GM20431 (cell line): ENCODE measurements at regions not wholly inside any gene's neighbourhood (a gene's known extent, or its start where the extent isn't known, plus 50 kb on each side); places are given as distances from the start of the nearest gene placed in this dataset.
"Not testable (repeated sequence)": the region's sequence is repeated elsewhere in the genome, so short reads cannot be mapped to it uniquely, and the experiment has no call there.

Experiments used
- in situ Hi-C: fragments of 300-500 bp; cut with MseI, MboI; formaldehyde crosslinking; loops from one replicate; pipeline ENCODE4 v1.15.0; 2020; ENCODE audit warnings: low sequenced_read_pairs; ENCODE audit not compliant: unreplicated experiment

GRCh38 chr16:72470541-72470940, 298.6 kb upstream of the PMFBP1 start:
- in situ Hi-C loops = no loop called here

GRCh38 chr16:72469932-72470331, 298.0 kb upstream of the PMFBP1 start:
- in situ Hi-C loops = no loop called here

GRCh38 chr16:72468582-72468981, 296.6 kb upstream of the PMFBP1 start:
- in situ Hi-C loops = no loop called here

GRCh38 chr16:72467157-72467759, 295.3 kb upstream of the PMFBP1 start:
- in situ Hi-C loops = no loop called here

- in situ Hi-C loops = no loop called here
Measured at GRCh38 chr16:72464597-72465368, 292.8 kb upstream of the PMFBP1 start.

- in situ Hi-C loops = no loop called here
Measured at GRCh38 chr16:72464052-72464451, 292.1 kb upstream of the PMFBP1 start.

- in situ Hi-C loops = no loop called here
Measured at GRCh38 chr16:72458035-72458434, 286.1 kb upstream of the PMFBP1 start.

- in situ Hi-C loops = no loop called here
Measured at GRCh38 chr16:72457243-72457940, 285.4 kb upstream of the PMFBP1 start.

- in situ Hi-C loops = no loop called here
Measured at GRCh38 chr16:72455743-72456659, 284.0 kb upstream of the PMFBP1 start.

GRCh38 chr16:72453856-72454255, 281.9 kb upstream of the PMFBP1 start:
- in situ Hi-C loops = not testable (repeated sequence)

- in situ Hi-C loops = no loop called here
Measured at GRCh38 chr16:72444696-72445095, 272.7 kb upstream of the PMFBP1 start.

GRCh38 chr16:72443809-72444208, 271.9 kb upstream of the PMFBP1 start:
- in situ Hi-C loops = no loop called here

GRCh38 chr16:72442385-72443158, 270.6 kb upstream of the PMFBP1 start:
- in situ Hi-C loops = no loop called here

GRCh38 chr16:72437891-72438290, 265.9 kb upstream of the PMFBP1 start:
- in situ Hi-C loops = no loop called here

- in situ Hi-C loops = no loop called here
Measured at GRCh38 chr16:72434159-72434558, 262.2 kb upstream of the PMFBP1 start.

- in situ Hi-C loops = no loop called here
Measured at GRCh38 chr16:72430121-72430520, 258.2 kb upstream of the PMFBP1 start.

- in situ Hi-C loops = no loop called here
Measured at GRCh38 chr16:72429671-72430081, 257.7 kb upstream of the PMFBP1 start.

- in situ Hi-C loops = no loop called here
Measured at GRCh38 chr16:72428681-72429376, 256.9 kb upstream of the PMFBP1 start.

GRCh38 chr16:72427783-72428331, 255.9 kb upstream of the PMFBP1 start:
- in situ Hi-C loops = no loop called here
